ENCODE measurements at regions not wholly inside any gene's neighbourhood (a gene's known extent, or its start where the extent isn't known, plus 50 kb on each side); places are given as distances from the start of the nearest gene placed in this dataset.

DNA sequence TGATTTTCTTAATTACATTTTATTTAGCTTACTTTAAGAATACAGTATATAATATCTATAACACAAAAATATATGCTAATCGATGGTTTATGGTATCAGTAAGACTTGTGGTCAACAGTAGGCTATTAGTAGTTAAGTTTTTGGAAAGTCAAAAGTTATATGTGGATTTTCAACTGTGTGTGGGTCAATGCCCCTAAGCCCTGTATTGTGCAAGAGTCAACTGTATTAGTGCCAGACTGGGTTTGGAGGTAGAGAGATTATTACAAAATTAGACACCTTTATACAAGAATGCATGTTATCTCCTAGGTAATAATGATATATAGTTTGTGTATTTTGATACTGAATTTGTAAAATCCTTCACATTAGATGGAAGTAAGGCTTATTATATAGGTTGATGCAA lies 100.3 kb upstream of the PRR32 start:
- TF ChIP-seq, protein P1, sequence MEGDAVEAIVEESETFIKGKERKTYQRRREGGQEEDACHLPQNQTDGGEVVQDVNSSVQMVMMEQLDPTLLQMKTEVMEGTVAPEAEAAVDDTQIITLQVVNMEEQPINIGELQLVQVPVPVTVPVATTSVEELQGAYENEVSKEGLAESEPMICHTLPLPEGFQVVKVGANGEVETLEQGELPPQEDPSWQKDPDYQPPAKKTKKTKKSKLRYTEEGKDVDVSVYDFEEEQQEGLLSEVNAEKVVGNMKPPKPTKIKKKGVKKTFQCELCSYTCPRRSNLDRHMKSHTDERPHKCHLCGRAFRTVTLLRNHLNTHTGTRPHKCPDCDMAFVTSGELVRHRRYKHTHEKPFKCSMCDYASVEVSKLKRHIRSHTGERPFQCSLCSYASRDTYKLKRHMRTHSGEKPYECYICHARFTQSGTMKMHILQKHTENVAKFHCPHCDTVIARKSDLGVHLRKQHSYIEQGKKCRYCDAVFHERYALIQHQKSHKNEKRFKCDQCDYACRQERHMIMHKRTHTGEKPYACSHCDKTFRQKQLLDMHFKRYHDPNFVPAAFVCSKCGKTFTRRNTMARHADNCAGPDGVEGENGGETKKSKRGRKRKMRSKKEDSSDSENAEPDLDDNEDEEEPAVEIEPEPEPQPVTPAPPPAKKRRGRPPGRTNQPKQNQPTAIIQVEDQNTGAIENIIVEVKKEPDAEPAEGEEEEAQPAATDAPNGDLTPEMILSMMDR (IDR thresholded peaks at IDR 0.05) = no peak
- TF ChIP-seq POLR2AphosphoS5 (IDR thresholded peaks at IDR 0.05) (no peak), EP300 (IDR thresholded peaks at IDR 0.05) (no peak), POLR2A (IDR thresholded peaks at IDR 0.05) (no peak)

Data from stomach (tissue), 4 donors.